ENCODE measurements at regions not wholly inside any gene's neighbourhood (a gene's known extent, or its start where the extent isn't known, plus 50 kb on each side); places are given as distances from the start of the nearest gene placed in this dataset.

GRCh38 chr7:156238366-156239133, 402.0 kb upstream of the RNF32 start:
- DNase-seq (ENCODE audit: low spot score) = no peak
- TF ChIP-seq CTCF (IDR thresholded peaks at IDR 0.05; ENCODE audit: borderline replicate concordance, control extremely low read depth, extremely low read depth, insufficient read depth, missing control alignments) = no peak
- in situ Hi-C loops (cut with MboI; ENCODE audit: low sequenced_read_pairs, unreplicated experiment) = no loop called here

GRCh38 chr7:156237614-156238013, 403.0 kb upstream of the RNF32 start:
- DNase-seq (ENCODE audit: low spot score) = no peak
- TF ChIP-seq CTCF (IDR thresholded peaks at IDR 0.05; ENCODE audit: borderline replicate concordance, control extremely low read depth, extremely low read depth, insufficient read depth, missing control alignments) = no peak
- in situ Hi-C loops (cut with MboI; ENCODE audit: low sequenced_read_pairs, unreplicated experiment) = no loop called here

- no peak for TF ChIP-seq CTCF (IDR thresholded peaks at IDR 0.05; ENCODE audit: borderline replicate concordance, control extremely low read depth, extremely low read depth, insufficient read depth, missing control alignments)
- DNase-seq (ENCODE audit: low spot score) = no peak
- in situ Hi-C loops (cut with MboI; ENCODE audit: low sequenced_read_pairs, unreplicated experiment) = no loop called here
Observed at GRCh38 chr7:156236936-156237599, 403.5 kb upstream of the RNF32 start.

- no peak for TF ChIP-seq CTCF (IDR thresholded peaks at IDR 0.05; ENCODE audit: borderline replicate concordance, control extremely low read depth, extremely low read depth, insufficient read depth, missing control alignments)
- in situ Hi-C loops (cut with MboI; ENCODE audit: low sequenced_read_pairs, unreplicated experiment) = no loop called here
- no peak for DNase-seq (ENCODE audit: low spot score)
Observed at GRCh38 chr7:156236181-156236889, 404.2 kb upstream of the RNF32 start.

- TF ChIP-seq CTCF (IDR thresholded peaks at IDR 0.05; ENCODE audit: borderline replicate concordance, control extremely low read depth, extremely low read depth, insufficient read depth, missing control alignments) = no peak
- in situ Hi-C loops (cut with MboI; ENCODE audit: low sequenced_read_pairs, unreplicated experiment) = no loop called here
Observed at GRCh38 chr7:156234666-156235494, 405.7 kb upstream of the RNF32 start.

GRCh38 chr7:156234192-156234591, 406.4 kb upstream of the RNF32 start:
- DNase-seq (ENCODE audit: low spot score) = no peak
- in situ Hi-C loops (cut with MboI; ENCODE audit: low sequenced_read_pairs, unreplicated experiment) = no loop called here
- TF ChIP-seq CTCF (IDR thresholded peaks at IDR 0.05; ENCODE audit: borderline replicate concordance, control extremely low read depth, extremely low read depth, insufficient read depth, missing control alignments) = no peak

More at GRCh38 chr7:156234666-156235494, 405.7 kb upstream of the RNF32 start:
- DNase-seq (ENCODE audit: low spot score) = no peak
